ENCODE measurements at regions not wholly inside any gene's neighbourhood (a gene's known extent, or its start where the extent isn't known, plus 50 kb on each side); places are given as distances from the start of the nearest gene placed in this dataset.
A peak's percentile ranks its signal among the peaks of the same experiment; 100 is the strongest.

- Mint-ChIP-seq H3K4me3 (no peak overlapping the region), H3K36me3 (no peaks in the 10 kb centered on the region), H3K9me3 (peaks cover 9 to 30% (median 18%) of the 10 kb centered on the region in 5 donors), H3K27me3 (no peaks in the 10 kb centered on the region), H3K27ac (no peak overlapping the region), H3K4me1 (no peaks in the 10 kb centered on the region)
- Histone ChIP-seq H3K4me1 (ENCODE audit: insufficient read depth, low read length) (no peaks in the 10 kb centered on the region), H3K36me3 (ENCODE audit: insufficient read depth, low read length) (no peaks in the 10 kb centered on the region), H3K27me3 (ENCODE audit: insufficient read depth, low read length, poor library complexity, severe bottlenecking) (no peaks in the 10 kb centered on the region), H3K27ac (ENCODE audit: low read depth, low read length) (no peak overlapping the region), H3K9me3 (ENCODE audit: low read length) (no peaks in the 10 kb centered on the region), H3K4me3 (ENCODE audit: low read length) (no peak overlapping the region)
- no peak for DNase-seq
- POLR2A ChIA-PET = no interaction called here
- CTCF ChIA-PET = no interaction called here
These were observed 220.7 kb upstream of the KCNJ16 start for GRCh38 chr17:69854225-69854780.

GRCh38 chr17:69856946-69857345 lies 218.1 kb upstream of the KCNJ16 start:
- H3K27me3 Mint-ChIP-seq = peaks cover 0 to 4% of the 10 kb centered on the region in 2 donors
- Histone ChIP-seq H3K4me1 (ENCODE audit: insufficient read depth, low read length) (no peaks in the 10 kb centered on the region), H3K27ac (ENCODE audit: low read depth, low read length) (no peak overlapping the region), H3K4me3 (ENCODE audit: low read length) (no peak overlapping the region), H3K9me3 (ENCODE audit: low read length) (no peaks in the 10 kb centered on the region), H3K27me3 (ENCODE audit: insufficient read depth, low read length, poor library complexity, severe bottlenecking) (no peaks in the 10 kb centered on the region), H3K36me3 (ENCODE audit: insufficient read depth, low read length) (no peaks in the 10 kb centered on the region)
- ChIA-PET POLR2A (no interaction called here), CTCF (no interaction called here)
- DNase-seq = no peak
- H3K9me3 Mint-ChIP-seq = peaks cover 8 to 30% (median 17%) of the 10 kb centered on the region in 5 donors
- no peak overlapping the region for H3K4me3 Mint-ChIP-seq
- H3K27ac Mint-ChIP-seq = no peak overlapping the region
- no peaks in the 10 kb centered on the region for H3K4me1 Mint-ChIP-seq
- no peaks in the 10 kb centered on the region for H3K36me3 Mint-ChIP-seq

- Mint-ChIP-seq H3K4me1 (no peaks in the 10 kb centered on the region), H3K4me3 (no peak overlapping the region), H3K27me3 (peaks cover 0 to 4% of the 10 kb centered on the region in 2 donors), H3K9me3 (peaks cover 8 to 27% (median 19%) of the 10 kb centered on the region in 5 donors), H3K36me3 (no peaks in the 10 kb centered on the region), H3K27ac (no peak overlapping the region)
- Histone ChIP-seq H3K9me3 (ENCODE audit: low read length) (no peaks in the 10 kb centered on the region), H3K36me3 (ENCODE audit: insufficient read depth, low read length) (no peaks in the 10 kb centered on the region), H3K27me3 (ENCODE audit: insufficient read depth, low read length, poor library complexity, severe bottlenecking) (no peaks in the 10 kb centered on the region), H3K4me1 (ENCODE audit: insufficient read depth, low read length) (no peaks in the 10 kb centered on the region), H3K27ac (ENCODE audit: low read depth, low read length) (no peak overlapping the region), H3K4me3 (ENCODE audit: low read length) (no peak overlapping the region)
- CTCF ChIA-PET = no interaction called here
- POLR2A ChIA-PET = no interaction called here
- no peak for DNase-seq
These were observed 217.6 kb upstream of the KCNJ16 start for GRCh38 chr17:69857412-69857835.

- ChIA-PET CTCF (no interaction called here), POLR2A (no interaction called here)
- Mint-ChIP-seq H3K27me3 (peaks cover 0 to 4% of the 10 kb centered on the region in 2 donors), H3K9me3 (peaks cover 9 to 27% (median 20%) of the 10 kb centered on the region in 5 donors), H3K4me3 (no peak overlapping the region), H3K27ac (no peak overlapping the region), H3K36me3 (no peaks in the 10 kb centered on the region), H3K4me1 (no peaks in the 10 kb centered on the region)
- Histone ChIP-seq H3K9me3 (ENCODE audit: low read length) (no peaks in the 10 kb centered on the region), H3K27me3 (ENCODE audit: insufficient read depth, low read length, poor library complexity, severe bottlenecking) (no peaks in the 10 kb centered on the region), H3K4me1 (ENCODE audit: insufficient read depth, low read length) (no peaks in the 10 kb centered on the region), H3K4me3 (ENCODE audit: low read length) (no peak overlapping the region), H3K36me3 (ENCODE audit: insufficient read depth, low read length) (no peaks in the 10 kb centered on the region), H3K27ac (ENCODE audit: low read depth, low read length) (no peak overlapping the region)
- no peak for DNase-seq
These were observed 216.6 kb upstream of the KCNJ16 start for GRCh38 chr17:69858460-69858859.

- no peak for DNase-seq
These were observed 214.8 kb upstream of the KCNJ16 start for GRCh38 chr17:69860142-69860680.

GRCh38 chr17:69864462-69864861 lies 210.6 kb upstream of the KCNJ16 start:
- no peaks in the 10 kb centered on the region for H3K9me3 ChIP-seq (ENCODE audit: low read length)
- no peaks in the 10 kb centered on the region for H3K27me3 ChIP-seq (ENCODE audit: insufficient read depth, low read length, poor library complexity, severe bottlenecking)
- ChIA-PET POLR2A (no interaction called here), CTCF (no interaction called here)
- DNase-seq = no peak
- Mint-ChIP-seq H3K9me3 (peaks cover 0 to 16% (median 7%) of the 10 kb centered on the region in 5 donors), H3K27ac (no peak overlapping the region), H3K4me3 (no peak overlapping the region), H3K4me1 (no peaks in the 10 kb centered on the region), H3K27me3 (peaks cover 0 to 4% of the 10 kb centered on the region in 2 donors), H3K36me3 (no peaks in the 10 kb centered on the region)
- no peaks in the 10 kb centered on the region for H3K36me3 ChIP-seq (ENCODE audit: insufficient read depth, low read length)
- no peak overlapping the region for H3K4me3 ChIP-seq (ENCODE audit: low read length)
- H3K27ac ChIP-seq (ENCODE audit: low read depth, low read length) = no peak overlapping the region
- H3K4me1 ChIP-seq (ENCODE audit: insufficient read depth, low read length) = no peaks in the 10 kb centered on the region

More at GRCh38 chr17:69860142-69860680, 214.8 kb upstream of the KCNJ16 start:
- POLR2A ChIA-PET = no interaction called here
- Mint-ChIP-seq H3K4me1 (no peaks in the 10 kb centered on the region), H3K27ac (no peak overlapping the region), H3K4me3 (no peak overlapping the region), H3K27me3 (peaks cover 0 to 4% of the 10 kb centered on the region in 2 donors), H3K9me3 (peaks cover 6 to 27% (median 19%) of the 10 kb centered on the region in 5 donors), H3K36me3 (no peaks in the 10 kb centered on the region)
- H3K4me1 ChIP-seq (ENCODE audit: insufficient read depth, low read length) = no peaks in the 10 kb centered on the region
- no peaks in the 10 kb centered on the region for H3K27me3 ChIP-seq (ENCODE audit: insufficient read depth, low read length, poor library complexity, severe bottlenecking)
- CTCF ChIA-PET = no interaction called here
- no peaks in the 10 kb centered on the region for H3K9me3 ChIP-seq (ENCODE audit: low read length)
- H3K36me3 ChIP-seq (ENCODE audit: insufficient read depth, low read length) = no peaks in the 10 kb centered on the region
- H3K4me3 ChIP-seq (ENCODE audit: low read length) = no peak overlapping the region
- no peak overlapping the region for H3K27ac ChIP-seq (ENCODE audit: low read depth, low read length)

GRCh38 chr17:69869667-69870066 lies 205.4 kb upstream of the KCNJ16 start:
- Histone ChIP-seq H3K36me3 (ENCODE audit: insufficient read depth, low read length) (no peaks in the 10 kb centered on the region), H3K27ac (ENCODE audit: low read depth, low read length) (no peak overlapping the region), H3K4me1 (ENCODE audit: insufficient read depth, low read length) (no peaks in the 10 kb centered on the region), H3K9me3 (ENCODE audit: low read length) (no peaks in the 10 kb centered on the region), H3K4me3 (ENCODE audit: low read length) (no peak overlapping the region), H3K27me3 (ENCODE audit: insufficient read depth, low read length, poor library complexity, severe bottlenecking) (no peaks in the 10 kb centered on the region)
- Mint-ChIP-seq H3K27ac (no peak overlapping the region), H3K27me3 (no peaks in the 10 kb centered on the region), H3K9me3 (peaks cover 3 to 6% (median 6%) of the 10 kb centered on the region in 5 donors), H3K36me3 (no peaks in the 10 kb centered on the region), H3K4me3 (no peak overlapping the region), H3K4me1 (no peaks in the 10 kb centered on the region)
- DNase-seq = no peak
- ChIA-PET CTCF (no interaction called here), POLR2A (no interaction called here)

- Histone ChIP-seq H3K4me1 (ENCODE audit: insufficient read depth, low read length) (no peaks in the 10 kb centered on the region), H3K4me3 (ENCODE audit: low read length) (no peak overlapping the region), H3K27me3 (ENCODE audit: insufficient read depth, low read length, poor library complexity, severe bottlenecking) (no peaks in the 10 kb centered on the region), H3K9me3 (ENCODE audit: low read length) (no peaks in the 10 kb centered on the region), H3K27ac (ENCODE audit: low read depth, low read length) (no peak overlapping the region), H3K36me3 (ENCODE audit: insufficient read depth, low read length) (no peaks in the 10 kb centered on the region)
- Mint-ChIP-seq H3K4me3 (no peak overlapping the region), H3K4me1 (no peaks in the 10 kb centered on the region), H3K27me3 (no peaks in the 10 kb centered on the region), H3K9me3 (peaks cover 3 to 7% (median 6%) of the 10 kb centered on the region in 5 donors), H3K27ac (peak overlapping the region in 1 of 8 donors; percentile 54), H3K36me3 (no peaks in the 10 kb centered on the region)
- ChIA-PET POLR2A (no interaction called here), CTCF (no interaction called here)
- no peak for DNase-seq
These were observed 204.9 kb upstream of the KCNJ16 start for GRCh38 chr17:69870091-69870530.
